ENCODE measurements at regions not wholly inside any gene's neighbourhood (a gene's known extent, or its start where the extent isn't known, plus 50 kb on each side); places are given as distances from the start of the nearest gene placed in this dataset.

DNA sequence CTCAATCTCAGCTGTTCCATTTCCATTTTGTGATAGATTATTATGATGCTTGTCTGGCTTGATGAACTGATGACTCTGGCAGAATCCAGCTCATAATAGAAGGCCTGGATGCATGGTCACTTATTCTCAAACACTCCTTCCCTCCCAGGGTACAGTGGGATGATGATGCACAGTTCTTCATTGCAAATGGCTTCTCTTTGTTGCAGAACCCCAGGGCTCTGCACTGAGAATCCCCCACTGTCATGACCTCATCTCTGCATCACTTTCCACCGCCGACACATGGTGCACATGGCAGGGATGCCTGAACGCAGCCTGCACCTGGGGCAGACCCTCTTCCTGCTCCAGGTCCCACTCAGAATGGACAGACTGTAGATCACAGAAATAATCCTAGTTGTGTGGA is 515.6 kb upstream of the NR2F2 start:
- no peak for DNase-seq

DNA sequence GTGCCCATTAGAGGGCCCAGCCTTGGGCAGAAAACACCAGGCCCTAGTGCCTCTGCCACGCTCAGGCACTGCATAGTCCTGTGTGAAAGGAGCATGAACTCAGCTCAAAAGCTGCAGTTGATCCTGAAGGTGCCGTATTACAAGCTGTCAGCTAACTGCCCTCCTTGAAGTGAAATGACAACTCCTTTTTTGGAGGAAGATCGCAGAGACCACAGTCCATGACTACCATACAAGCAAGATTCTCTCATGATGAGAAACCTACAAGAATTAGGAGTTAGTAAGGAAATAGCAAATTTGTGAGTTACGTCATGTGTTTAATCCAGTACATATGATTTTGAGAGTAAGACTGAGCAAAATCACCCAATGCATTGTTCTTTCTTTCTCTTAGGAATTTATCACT is 513.9 kb upstream of the NR2F2 start:
- DNase-seq: no peak

DNA sequence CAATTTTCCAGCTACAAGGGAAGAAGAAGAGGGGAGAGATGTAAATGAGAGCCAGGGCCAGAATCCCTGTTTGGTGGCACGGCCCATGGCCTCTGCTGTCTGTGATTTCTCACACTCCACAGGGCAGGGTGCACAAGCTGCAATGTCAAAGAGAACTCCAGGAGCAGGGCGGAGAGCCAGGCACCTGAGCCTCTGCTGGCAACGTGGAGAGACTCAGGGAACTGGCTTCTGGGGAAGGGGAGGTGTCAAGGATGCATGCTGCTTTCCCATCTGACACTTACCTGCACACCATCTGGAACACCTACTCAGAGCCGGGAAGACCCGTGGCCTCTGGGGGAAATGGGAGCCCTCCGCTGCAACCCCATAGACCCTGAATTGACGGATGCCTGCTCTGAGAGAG is 507.5 kb upstream of the NR2F2 start:
- no peak for DNase-seq

DNA sequence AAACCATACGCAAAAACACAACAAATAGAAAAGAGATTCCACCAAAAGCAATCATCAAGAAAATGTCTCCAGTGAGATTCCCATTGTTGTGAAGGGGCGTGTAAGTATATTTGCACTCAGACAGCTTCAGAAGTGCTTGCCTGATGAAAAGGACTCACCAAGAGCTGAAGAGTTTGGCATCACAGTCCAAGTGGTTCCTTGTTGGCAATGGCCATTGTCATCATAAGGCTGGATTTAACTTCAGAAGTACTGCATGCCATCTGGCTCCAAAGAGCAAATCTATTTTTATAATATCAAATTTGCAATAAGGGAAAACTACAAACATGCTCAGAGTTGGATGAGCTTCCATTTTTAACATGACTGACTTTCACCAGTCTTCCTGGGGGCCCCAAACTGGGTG is 505.3 kb upstream of the NR2F2 start:
- no peak for DNase-seq

DNA sequence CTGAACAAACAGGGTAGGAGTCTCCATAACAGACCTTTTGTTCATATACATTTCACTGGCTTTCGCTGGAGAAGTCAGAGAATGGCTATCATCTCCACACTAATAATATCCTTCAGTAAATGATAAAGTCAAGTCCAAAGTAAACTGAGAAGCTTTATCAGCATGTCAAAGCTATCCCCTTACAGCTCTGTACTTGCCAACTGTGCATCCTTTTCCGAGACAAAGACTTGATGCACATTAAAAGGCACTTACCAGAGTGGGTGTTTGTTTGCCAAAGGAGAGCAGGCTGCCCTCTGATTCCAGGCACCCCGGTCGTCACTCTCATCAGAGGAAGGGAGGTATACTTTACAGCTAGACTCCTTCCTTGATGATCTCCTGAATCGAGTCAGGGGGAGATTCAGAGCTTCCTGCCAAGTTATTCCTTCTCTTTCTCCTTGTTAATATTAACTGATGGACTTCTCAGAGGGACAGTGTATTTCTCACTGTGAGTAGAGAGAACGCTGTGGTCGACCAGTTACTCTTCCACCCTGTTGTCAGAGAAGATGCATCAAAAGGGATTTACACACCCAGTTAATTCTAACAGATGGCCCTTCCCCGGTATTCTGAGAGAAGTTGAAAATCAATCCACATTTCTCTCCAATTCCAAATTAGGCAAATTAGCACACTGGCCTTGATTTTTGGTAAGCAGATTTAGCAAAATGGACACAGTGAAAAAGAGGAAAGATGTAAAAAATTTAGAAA is 504.7 kb upstream of the NR2F2 start:
- no peak for DNase-seq

DNA sequence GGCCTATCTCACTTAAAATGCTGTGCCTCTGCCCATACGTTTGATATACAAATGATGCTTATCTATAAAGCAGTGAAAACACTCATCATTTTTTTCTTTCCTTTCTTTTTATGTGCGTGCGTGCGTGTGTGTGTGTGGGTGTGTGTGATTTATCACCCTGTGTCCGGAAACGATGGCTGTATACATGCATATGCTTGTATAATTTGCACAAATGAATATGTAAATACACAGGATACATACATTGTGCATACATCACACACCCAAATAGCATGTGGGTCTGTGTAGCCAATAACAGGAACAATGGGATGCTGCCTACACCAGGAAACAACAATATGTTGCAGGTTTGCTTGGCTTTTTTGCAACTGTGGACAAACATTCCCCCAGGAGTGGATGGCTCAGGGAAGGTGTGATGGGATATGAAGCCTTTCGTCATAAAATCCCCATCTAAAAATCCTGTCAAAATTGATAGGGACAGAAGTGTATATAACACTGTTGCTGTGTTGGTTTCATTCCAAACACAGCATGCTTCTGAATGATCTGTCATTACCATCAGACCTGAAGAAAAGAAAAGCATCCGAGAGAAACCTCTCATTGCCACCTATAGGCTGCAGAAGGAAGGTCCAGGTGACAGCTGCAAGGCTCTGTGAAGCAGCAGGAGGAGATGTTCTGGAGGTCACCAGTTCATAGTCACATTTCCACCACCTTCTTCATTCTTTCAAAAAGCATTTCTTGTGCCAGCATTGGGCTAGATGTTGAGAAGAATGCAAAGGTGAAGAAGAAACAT is 503.9 kb upstream of the NR2F2 start:
- no peak for DNase-seq

DNA sequence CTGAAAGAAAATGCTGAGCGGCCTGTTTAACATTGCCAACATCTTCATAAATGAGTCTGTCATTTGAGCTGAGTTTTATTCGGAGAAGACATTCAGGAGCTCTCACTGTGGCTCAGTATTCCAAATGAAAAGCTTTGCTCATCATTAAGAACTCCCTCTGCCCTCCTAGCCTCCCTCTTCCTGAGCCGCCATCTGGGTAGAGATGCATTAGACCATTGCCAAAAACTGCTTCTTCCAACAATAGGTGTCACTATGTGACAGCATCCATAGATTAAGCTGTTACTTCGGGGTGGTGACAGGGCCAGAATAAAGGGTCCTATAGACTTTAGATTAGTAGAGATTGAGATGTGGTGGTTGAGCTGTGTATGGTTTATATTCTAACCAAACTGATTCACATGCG is 501.4 kb upstream of the NR2F2 start:
- DNase-seq: no peak

DNA sequence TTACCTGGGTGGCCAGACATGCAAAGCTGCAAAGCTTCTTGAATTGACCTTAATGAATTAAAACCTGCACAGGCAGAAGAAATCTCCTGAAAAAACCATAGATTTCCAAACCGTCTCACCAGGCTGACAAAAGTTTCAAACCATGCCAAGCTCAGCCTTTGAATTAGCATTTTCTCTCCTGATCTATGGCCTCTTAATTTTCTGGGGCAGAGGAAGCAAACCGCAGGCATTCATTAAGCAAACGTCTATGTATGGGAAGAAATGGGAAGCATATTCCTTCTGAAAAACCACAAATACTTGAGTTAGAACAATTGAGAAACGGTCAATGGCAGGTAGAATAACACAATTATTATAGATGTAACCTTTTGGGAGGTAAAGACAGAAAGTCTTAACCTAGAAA is 500.2 kb upstream of the NR2F2 start:
- DNase-seq: no peak

DNA sequence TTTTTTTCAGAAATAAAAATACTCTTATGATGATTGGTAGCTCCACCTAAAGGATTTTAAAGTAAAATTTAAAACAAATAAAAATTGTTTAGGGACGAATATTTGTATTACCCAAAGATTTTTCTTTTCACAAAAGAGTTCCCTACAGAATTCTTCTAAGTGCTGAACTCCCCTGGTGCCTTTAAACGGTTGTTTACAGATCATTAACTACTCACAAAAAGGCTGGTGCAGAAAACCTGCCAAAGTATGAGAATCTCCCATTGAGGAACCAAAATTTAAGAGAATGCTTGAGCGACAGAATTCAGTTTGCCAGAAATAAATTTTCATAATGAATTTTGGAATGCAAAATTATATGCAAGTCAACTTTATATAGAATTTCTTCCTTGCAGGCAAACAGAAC is 497.8 kb upstream of the NR2F2 start:
- DNase-seq: no peak

DNA sequence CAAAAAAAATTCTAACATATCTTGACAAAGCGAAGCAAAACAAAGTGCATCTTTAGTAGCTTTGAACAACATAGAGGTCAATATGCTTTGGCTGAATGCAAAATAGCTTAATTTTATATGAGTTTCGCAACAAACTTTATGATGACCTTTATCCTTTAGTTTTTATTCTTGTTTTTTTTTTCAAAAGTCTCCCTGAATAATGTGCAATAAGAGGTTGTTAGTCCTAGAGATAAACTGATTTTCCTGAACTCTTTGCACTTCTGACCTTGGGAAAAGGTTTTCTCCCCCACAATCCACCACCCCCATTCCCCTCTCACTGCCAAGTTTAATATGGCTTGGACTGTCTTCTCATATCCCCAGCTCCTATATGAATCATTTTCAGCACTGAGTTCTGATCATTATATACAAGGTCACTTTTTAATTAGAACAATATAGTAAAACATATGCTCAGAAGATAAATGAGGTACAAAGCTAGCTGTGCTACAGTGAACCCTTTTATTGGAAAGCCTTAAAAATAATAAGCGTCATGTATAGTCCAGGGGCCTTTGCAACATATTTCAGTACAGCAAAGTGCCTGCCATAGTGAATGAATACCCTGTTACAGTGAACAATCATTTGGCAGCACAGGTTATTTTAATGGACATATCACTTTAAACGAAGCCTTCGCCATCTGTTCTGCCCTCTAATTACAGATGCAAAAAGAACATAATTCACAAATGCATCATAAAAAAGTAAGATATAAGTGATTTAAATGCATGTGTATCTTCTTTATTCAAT is 496.3 kb upstream of the NR2F2 start:
- no peak for DNase-seq

DNA sequence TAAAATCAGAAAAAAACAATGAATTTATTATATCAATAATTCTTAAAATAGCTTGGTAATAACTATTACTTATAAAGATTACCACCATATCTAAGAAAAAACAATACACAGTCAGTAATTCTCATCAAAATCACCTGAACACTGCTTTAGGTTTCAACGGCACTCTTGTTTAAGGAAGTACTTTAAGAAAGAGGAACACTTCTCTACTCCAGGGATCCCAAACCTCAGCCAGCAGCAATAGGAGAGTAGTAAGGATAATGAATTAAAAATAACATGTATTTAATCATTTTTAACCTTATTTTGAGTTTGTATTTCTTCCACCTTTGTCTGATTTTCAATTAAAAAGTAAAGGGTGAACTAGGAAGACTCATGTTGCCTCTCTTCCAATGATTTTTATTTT is 494.0 kb upstream of the NR2F2 start:
- no peak for DNase-seq

DNA sequence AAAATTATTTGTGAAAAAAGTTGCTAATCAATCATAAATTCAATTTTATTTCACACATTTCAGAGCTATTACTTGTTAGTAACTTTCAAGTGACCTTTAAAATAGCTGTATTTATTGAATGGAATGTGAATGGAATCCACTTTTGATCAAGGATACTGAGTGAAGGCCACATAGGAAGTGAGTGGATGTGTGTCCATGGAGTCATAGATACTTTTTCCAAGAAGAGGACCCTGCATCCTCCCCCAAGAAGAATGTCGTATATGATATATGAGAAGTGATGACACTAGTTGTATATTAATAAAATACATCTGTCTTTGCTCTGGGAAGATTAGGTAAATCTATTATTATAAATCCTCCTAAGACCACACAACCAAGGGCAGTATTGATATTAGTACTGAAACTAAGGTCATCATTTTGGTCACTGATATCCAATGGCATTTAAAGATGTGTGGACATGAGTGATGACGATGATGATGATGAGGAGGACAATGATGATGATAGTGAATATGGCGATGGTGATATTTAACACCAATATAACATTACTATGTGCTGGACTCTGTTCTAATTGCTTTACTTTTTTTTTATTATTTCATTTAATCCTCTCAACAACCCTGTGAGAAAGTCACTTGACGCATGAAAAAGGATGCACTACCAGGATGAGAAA is 493.0 kb upstream of the NR2F2 start:
- no peak for DNase-seq

DNA sequence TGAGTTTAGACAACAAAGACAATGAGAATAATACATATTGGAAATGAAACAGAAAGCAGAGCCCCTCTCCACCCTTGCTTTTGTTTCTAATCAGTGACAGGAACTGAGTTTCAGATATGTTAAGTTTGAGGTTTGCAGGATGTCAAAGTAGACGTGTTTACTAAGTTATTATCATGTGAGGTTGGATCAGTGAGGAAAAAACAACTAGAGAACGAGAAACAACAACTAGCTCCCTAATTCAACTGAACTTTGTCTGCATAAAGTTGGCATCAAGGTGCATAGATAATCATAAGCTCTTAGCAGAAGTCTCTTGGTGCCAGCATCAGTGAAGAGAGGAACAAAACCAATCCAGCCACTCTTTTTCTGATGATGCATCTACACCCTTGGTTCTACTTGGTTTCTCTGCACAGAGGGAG is 491.1 kb upstream of the NR2F2 start:
- no peak for DNase-seq

DNA sequence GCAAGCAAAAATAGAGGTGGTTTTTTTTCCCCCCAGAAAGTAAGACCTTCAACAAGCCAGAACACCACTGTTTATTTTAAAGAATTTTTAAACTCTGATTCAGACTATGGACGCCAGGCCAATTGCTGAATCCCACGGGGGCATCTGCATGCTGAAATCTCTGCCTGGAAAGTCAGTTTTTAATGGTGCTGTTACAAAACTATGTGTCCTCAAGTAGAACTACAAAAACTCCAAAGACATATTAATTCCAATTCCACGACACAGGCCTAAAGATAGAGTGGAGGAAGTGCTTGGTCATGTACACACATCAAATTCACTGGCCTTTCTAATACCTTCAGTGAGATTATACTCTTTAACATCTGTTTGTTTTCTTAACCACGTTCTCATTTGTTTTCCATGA is 490.5 kb upstream of the NR2F2 start:
- DNase-seq: no peak

DNA sequence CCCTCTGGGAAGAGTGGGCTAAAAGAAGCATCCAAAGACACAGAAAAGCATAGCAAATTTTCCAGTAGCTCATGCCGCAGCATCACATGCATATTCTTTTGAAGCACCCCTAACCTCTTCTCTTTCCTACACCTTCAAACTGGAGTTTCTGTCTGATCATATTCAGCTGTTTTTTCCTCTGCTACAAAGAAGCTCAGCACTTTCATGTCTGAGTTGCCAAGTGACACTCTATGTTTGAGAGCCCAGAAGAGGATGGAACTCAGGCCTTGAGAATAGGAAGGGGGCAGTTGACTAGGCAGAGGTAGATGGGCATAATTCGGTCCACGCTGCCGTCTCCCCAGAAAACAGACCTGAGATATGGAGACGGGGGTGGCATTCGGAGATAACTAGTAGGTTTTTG is 489.6 kb upstream of the NR2F2 start:
- DNase-seq: no peak

DNA sequence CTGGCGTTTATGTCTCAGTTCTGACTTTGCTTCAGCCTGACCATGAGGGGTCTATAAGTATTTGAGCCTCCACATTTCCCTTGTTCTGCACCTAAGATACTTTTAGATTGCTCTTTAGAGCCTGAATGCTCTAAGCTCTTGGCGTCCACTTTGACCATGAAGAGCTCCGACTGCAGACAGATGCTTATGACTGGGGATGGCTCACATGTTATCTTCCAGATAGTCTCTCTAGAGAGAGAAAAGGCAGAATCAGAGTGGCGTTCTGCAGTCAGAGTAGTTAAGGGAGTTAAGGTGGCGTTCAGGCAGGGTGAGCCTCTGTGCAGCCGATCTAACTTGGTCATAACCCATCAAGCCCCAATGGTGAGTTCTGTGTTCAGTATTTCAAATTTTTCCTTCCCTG is 487.9 kb upstream of the NR2F2 start:
- DNase-seq: no peak

DNA sequence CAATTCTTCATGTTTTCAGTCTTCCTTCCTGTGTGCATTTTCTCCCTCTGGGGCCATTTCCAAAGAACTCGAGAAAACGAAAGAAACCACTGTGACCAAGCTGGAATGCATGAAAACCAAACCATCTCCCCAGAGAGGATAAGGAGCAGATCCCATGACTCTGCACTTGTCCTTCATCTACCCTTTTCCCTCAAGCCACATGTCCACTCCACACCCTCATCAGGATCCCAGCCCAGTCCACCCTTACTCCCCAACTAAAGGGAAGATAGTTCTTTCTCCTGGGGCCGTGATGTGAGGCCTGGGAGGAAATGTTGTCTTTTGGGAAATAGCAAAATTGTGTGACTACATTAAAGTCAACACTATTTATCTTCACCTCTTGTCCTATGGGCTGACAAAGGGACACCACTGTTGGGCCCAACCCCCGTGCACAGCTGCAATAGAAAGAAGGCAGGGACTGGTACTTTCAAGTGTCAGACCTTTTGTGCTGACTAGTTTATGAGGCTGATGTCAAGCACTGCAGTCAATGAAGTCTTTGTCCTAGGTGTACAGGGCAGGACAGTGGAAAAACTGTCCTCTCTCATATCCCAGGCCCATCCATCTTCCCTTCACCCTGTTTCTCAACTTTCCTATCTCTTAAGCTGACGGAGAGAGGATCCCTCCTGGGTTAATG is 487.1 kb upstream of the NR2F2 start:
- DNase-seq: no peak

DNA sequence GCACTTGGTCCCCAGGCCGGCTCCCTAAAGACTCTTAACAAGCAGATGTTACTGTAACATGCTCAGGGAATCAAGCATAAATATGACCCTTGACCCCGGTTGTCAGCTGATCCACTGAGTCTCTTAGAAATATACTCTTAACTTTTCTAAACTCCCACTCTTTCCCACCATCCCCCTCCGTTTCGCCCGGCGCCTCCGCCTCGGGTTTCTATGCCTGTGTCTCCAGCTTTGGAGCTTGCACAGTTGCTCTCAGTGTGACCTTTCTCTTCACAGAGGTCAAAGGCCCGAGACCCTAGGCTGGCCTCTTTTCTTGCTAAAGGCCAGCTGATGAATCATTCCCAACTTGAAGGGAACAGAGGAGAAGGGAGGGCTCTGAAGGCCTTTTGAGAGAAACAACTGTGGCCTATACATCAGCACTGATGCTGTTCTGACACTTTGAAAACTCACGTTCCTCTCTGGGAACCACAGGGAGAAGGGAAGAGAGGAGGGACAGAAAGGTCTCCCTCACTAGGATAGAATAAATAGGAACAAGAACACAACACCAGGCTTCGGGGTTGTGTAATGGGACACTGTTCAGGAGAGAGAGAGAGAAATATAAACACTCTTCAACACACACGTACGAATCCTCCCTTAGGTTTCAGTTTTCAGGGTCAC is 484.5 kb upstream of the NR2F2 start:
- no peak for DNase-seq

DNA sequence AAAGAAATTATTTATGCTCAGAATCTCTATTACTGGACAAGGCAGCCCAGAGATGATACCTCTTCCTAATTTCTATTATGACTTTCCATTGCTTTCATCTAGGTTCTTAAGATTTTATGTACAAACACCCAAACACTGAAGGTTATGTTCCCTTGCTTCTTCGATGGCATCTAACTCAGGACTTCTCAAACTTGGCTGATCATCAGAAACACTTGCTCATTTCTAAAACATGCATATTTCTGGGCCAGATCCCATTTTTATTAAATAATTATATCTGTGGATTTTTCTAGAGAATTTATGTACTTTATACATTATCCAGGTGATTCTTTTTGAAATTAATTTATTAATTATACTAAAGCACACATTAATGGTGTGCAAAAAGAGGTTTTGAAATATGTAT is 482.4 kb upstream of the NR2F2 start:
- DNase-seq: no peak

DNA sequence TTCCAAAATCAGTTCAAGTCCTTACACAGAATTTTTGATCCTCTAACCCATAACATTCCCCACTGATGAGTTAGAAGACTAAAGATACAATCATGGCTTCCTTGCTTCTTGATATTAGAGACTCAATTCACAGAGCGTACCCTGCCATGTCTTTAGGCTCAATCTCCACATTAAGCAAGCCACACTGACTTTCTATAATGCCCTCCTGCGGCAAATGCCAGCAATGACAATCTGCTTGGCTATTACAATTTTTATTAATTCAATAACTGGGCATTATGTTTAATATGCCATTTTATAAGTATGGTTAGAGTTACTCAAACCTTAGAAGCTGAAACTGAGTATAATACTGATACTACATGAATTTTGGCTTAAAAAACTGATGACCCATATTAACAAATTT is 479.7 kb upstream of the NR2F2 start:
- no peak for DNase-seq

DNA sequence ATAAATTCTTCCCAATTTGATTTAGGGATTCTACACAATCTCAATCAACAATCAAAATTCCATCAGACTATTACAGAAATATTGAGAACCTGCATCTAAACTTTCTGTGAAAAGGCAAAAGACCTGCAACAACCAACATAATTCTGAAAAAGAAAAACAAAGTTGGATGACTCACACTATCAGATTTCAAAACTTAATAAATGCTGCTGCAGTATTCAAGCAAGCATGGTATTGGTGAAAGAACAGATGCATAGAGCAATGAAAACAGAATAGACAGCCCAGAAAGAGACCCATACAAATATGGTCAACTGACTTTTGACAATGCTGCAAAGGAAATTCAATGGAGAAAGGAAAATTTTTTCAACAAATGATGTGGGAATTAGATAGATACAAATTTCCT is 477.1 kb upstream of the NR2F2 start:
- DNase-seq: no peak

DNA sequence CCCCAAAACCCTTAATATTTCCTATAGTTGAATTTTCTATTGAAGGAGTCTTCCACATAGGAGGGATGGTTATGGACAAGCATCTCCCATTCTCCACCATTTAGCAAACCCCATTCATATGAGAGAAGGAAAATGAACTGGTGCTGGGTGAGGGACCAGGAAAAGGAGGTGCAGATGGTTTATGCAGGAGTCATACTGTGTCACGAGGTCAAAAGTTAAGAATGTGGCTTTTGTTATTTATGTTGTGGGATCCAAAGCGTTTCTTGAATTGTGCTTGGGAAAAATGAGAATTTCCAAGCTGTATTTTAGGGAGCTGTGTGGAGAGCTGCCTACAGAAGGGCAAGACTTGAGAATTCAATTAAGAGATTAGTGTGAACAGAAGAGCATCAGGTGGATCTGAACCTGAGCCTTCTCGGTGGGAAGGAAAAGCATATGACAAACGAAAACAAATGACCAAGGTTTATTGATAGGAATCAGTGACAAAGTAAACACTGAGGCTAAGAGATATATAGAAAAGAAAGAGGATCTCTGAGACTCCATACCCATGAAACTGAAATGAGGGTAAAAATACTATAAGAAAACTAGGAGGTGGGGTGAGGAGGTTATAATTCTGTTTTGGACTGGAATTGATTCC is 473.3 kb upstream of the NR2F2 start:
- no peak for DNase-seq
